B cell (primary cell): ENCODE measurements at regions not wholly inside any gene's neighbourhood (a gene's known extent, or its start where the extent isn't known, plus 50 kb on each side); places are given as distances from the start of the nearest gene placed in this dataset.
A peak's percentile ranks its signal among the peaks of the same experiment; 100 is the strongest.

Experiments
- ATAC-seq: fragments of 200-7000 bp; cut with Tn5 transposase; one replicate; pipeline ENCODE4 v1.10.0; 2021; ENCODE audit warnings: low read depth, mild to moderate bottlenecking, moderate number of reproducible peaks, moderate library complexity
- CTCF ChIA-PET: fragments of 350-600 bp; sonication (Branson Sonifier 250); formaldehyde crosslinking; loops from one replicate; lab custom pipeline; 2021; ENCODE audit warnings: antibody characterized with exemption, inconsistent platforms; lab: Charles Lee
- POLR2A ChIA-PET: fragments of 350-600 bp; sonication (Branson Sonifier 250); formaldehyde crosslinking; loops from one replicate; lab custom pipeline; 2021; ENCODE audit warnings: antibody characterized with exemption; lab: Charles Lee
- DNase-seq: peaks from one replicate; pipeline ENCODE4 v3.0.0; 2013
- H2AFZ ChIP-seq: 2 replicates; pipeline ENCODE4 v1.6.1; 2012; ENCODE audit warnings: mild to moderate bottlenecking, low read depth, low read length; ENCODE audit not compliant: insufficient read depth, poor library complexity, severe bottlenecking
- H3K27ac ChIP-seq, 2 donors: 1 replicate in 1 of 2; 2 replicates in 1 of 2; pipeline ENCODE4 v1.5.1; 2012 to 2013; ENCODE audit warnings: low read length in 2 of 2, mild to moderate bottlenecking in 2 of 2, moderate library complexity in 1 of 2
- H3K27me3 ChIP-seq, 4 experiments: fragments of 200-600 bp in 1 of 4; sonication (generic) in 1 of 4; replicated peaks in 1 of 4; 1 replicate in 2 of 4; 2 replicates in 2 of 4; pipeline versions ENCODE4 v1.6.1 to v1.7.0; 2013 to 2016; ENCODE audit warnings: low read length in 3 of 4, mild to moderate bottlenecking in 2 of 4, mixed read lengths in 1 of 4, moderate library complexity in 1 of 4; ENCODE audit not compliant: insufficient read depth in 4 of 4, control insufficient read depth in 3 of 4; ENCODE audit errors: control extremely low read depth in 1 of 4
- H3K36me3 ChIP-seq, 2 experiments: replicated peaks in 1 of 2; 1 replicate in 1 of 2; 2 replicates in 1 of 2; pipeline versions ENCODE4 v1.6.1 to v1.7.1; 2013; ENCODE audit warnings: low read length in 1 of 2; ENCODE audit not compliant: insufficient read depth in 2 of 2, control insufficient read depth in 1 of 2; ENCODE audit errors: control extremely low read depth in 1 of 2, extremely low read depth in 1 of 2
- H3K4me1 ChIP-seq, 2 donors: fragments of 200-600 bp in 1 of 2; sonication (generic) in 1 of 2; 1 replicate in 1 of 2; 2 replicates in 1 of 2; pipeline versions ENCODE4 v1.5.1 to v1.6.1; 2013 to 2017; ENCODE audit warnings: low read length in 2 of 2; ENCODE audit not compliant: control insufficient read depth in 2 of 2, insufficient read depth in 2 of 2
- H3K4me2 ChIP-seq: replicated peaks from 2 replicates; pipeline ENCODE3; 2012; ENCODE audit warnings: mild to moderate bottlenecking, low read depth, low read length; ENCODE audit not compliant: poor library complexity, severe bottlenecking
- H3K4me3 ChIP-seq, 5 experiments: fragments of 200-600 bp in 1 of 5; sonication (generic) in 1 of 5; 1 replicate in 3 of 5; 2 replicates in 2 of 5; pipeline versions ENCODE4 v1.5.1 to v1.7.0; 2011 to 2016; ENCODE audit warnings: low read length in 4 of 5, mild to moderate bottlenecking in 4 of 5, low read depth in 2 of 5, control low read depth in 1 of 5, moderate library complexity in 1 of 5; ENCODE audit not compliant: insufficient read depth in 1 of 5; ENCODE audit errors: control extremely low read depth in 1 of 5, extremely low read depth in 1 of 5
- H3K79me2 ChIP-seq: fragments of 200-600 bp; sonication (generic); one replicate; pipeline ENCODE4 v1.6.0; 2016; ENCODE audit warnings: low read length; ENCODE audit not compliant: control insufficient read depth, insufficient read depth
- H3K9ac ChIP-seq: fragments of 200-600 bp; sonication (generic); 2 replicates; pipeline ENCODE4 v1.6.1; 2017; ENCODE audit warnings: mild to moderate bottlenecking, low read length, moderate library complexity
- H3K9me3 ChIP-seq, 3 donors: one replicate each; pipeline versions ENCODE4 v1.6.1 to v1.7.1; 2013; ENCODE audit warnings: low read length in 2 of 3; ENCODE audit not compliant: control insufficient read depth in 2 of 3, insufficient read depth in 1 of 3; ENCODE audit errors: control extremely low read depth in 1 of 3
- H4K20me1 ChIP-seq: 2 replicates; pipeline ENCODE4 v1.6.0; 2012; ENCODE audit warnings: mild to moderate bottlenecking, low read length; ENCODE audit not compliant: insufficient read depth, control insufficient read depth, poor library complexity, severe bottlenecking
- H3K27ac Mint-ChIP-seq: one replicate; pipeline ENCODE4 v1.8.0; 2021; ENCODE audit warnings: mixed read lengths
- H3K27me3 Mint-ChIP-seq: one replicate; pipeline ENCODE4 v1.8.0; 2021; ENCODE audit warnings: mixed read lengths
- H3K4me1 Mint-ChIP-seq: one replicate; pipeline ENCODE4 v1.8.0; 2021; ENCODE audit warnings: mixed read lengths
- H3K4me3 Mint-ChIP-seq: one replicate; pipeline ENCODE4 v1.8.0; 2021; ENCODE audit warnings: mixed read lengths
- H3K9me3 Mint-ChIP-seq: one replicate; pipeline ENCODE4 v1.8.0; 2022; ENCODE audit warnings: mixed read lengths; ENCODE audit not compliant: insufficient read depth
- CTCF ChIP-seq: fragments of 200-600 bp; IDR thresholded peaks from one replicate; pipeline ENCODE4 v1.8.0; 2022; ENCODE audit warnings: antibody characterized with exemption, mild to moderate bottlenecking
- EZH2 ChIP-seq: IDR thresholded peaks from 2 replicates; pipeline ENCODE4 v1.6.1; 2012; ENCODE audit warnings: borderline replicate concordance, low read depth, mild to moderate bottlenecking, moderate library complexity, low read length; ENCODE audit not compliant: insufficient read depth, poor library complexity, severe bottlenecking
- WGBS: methylation state at CpG from one replicate; pipeline ENCODE4 v1.1.5; 2013; ENCODE audit warnings: missing lambda C conversion rate; ENCODE audit not compliant: insufficient coverage; 5-methylcytosine and 5-hydroxymethylcytosine counted together
- intact Hi-C: fragments of 100-400 bp; cut with micrococcal nuclease; formaldehyde crosslinking; loops from one replicate; pipeline ENCODE4 v1.10.0; 2022

GRCh38 chr7:95672434-95672833 is 76.1 kb upstream of the PDK4 start:
- ATAC-seq (no peak), DNase-seq (no peak)
- Mint-ChIP-seq H3K27me3 (peaks cover 8% of the 10 kb centered on the region), H3K9me3 (no peaks in the 10 kb centered on the region), H3K27ac (no peak overlapping the region), H3K4me3 (no peak overlapping the region), H3K4me1 (peaks cover 8% of the 10 kb centered on the region)
- no peak overlapping the region for H3K9ac ChIP-seq
- peaks cover 0 to 2% (median 0%) of the 10 kb centered on the region in 4 experiments for H3K27me3 ChIP-seq
- intact Hi-C loops = no loop called here
- POLR2A ChIA-PET = no interaction called here
- TF ChIP-seq CTCF (no peak), EZH2 (no peak)
- CTCF ChIA-PET = interaction anchor here (0.7 to 1.2 kb wide), 6 partner anchors 10 to 161 kb away, joined by 3 to 4 read pairs (median 3); no protein-coding TSS in a partner anchor
- H3K4me1 ChIP-seq = no peaks in the 10 kb centered on the region
- no peak overlapping the region for H3K27ac ChIP-seq
- WGBS = no CpG with 5 or more reads among the region's 2 CpGs
- no peak overlapping the region for H3K4me3 ChIP-seq
- no peaks in the 10 kb centered on the region for H3K9me3 ChIP-seq
- no peak overlapping the region for H3K4me2 ChIP-seq
- H4K20me1 ChIP-seq = no peaks in the 10 kb centered on the region
- H3K79me2 ChIP-seq = no peaks in the 10 kb centered on the region
- no peaks in the 10 kb centered on the region for H3K36me3 ChIP-seq
- H2AFZ ChIP-seq = no peak overlapping the region

- no peak overlapping the region for H3K4me3 ChIP-seq
- intact Hi-C loops = no loop called here
- no peak for DNase-seq
- Mint-ChIP-seq H3K27ac (no peak overlapping the region), H3K4me1 (peaks cover 8% of the 10 kb centered on the region), H3K4me3 (no peak overlapping the region), H3K9me3 (no peaks in the 10 kb centered on the region), H3K27me3 (peaks cover 8% of the 10 kb centered on the region)
- H3K4me2 ChIP-seq = no peak overlapping the region
- H3K79me2 ChIP-seq = no peaks in the 10 kb centered on the region
- CTCF ChIA-PET = interaction anchor here (1.5 to 1.6 kb wide), 2 partner anchors 16 to 158 kb away, joined by 4 to 5 read pairs; no protein-coding TSS in a partner anchor
- peak; percentile 45 for ATAC-seq
- 50% methylated on average over 1 of the region's 2 CpGs for WGBS
- H2AFZ ChIP-seq = no peak overlapping the region
- no peaks in the 10 kb centered on the region for H3K4me1 ChIP-seq
- H3K9ac ChIP-seq = no peak overlapping the region
- TF ChIP-seq EZH2 (no peak), CTCF (no peak)
- no peak overlapping the region for H3K27ac ChIP-seq
- no peaks in the 10 kb centered on the region for H3K9me3 ChIP-seq
- H3K36me3 ChIP-seq = no peaks in the 10 kb centered on the region
- no peaks in the 10 kb centered on the region for H4K20me1 ChIP-seq
- POLR2A ChIA-PET = no interaction called here
- H3K27me3 ChIP-seq = peaks cover 0 to 2% (median 0%) of the 10 kb centered on the region in 4 experiments
Observed at GRCh38 chr7:95669513-95669912, 73.2 kb upstream of the PDK4 start.
